ENCODE measurements at regions not wholly inside any gene's neighbourhood (a gene's known extent, or its start where the extent isn't known, plus 50 kb on each side); places are given as distances from the start of the nearest gene placed in this dataset.

DNA sequence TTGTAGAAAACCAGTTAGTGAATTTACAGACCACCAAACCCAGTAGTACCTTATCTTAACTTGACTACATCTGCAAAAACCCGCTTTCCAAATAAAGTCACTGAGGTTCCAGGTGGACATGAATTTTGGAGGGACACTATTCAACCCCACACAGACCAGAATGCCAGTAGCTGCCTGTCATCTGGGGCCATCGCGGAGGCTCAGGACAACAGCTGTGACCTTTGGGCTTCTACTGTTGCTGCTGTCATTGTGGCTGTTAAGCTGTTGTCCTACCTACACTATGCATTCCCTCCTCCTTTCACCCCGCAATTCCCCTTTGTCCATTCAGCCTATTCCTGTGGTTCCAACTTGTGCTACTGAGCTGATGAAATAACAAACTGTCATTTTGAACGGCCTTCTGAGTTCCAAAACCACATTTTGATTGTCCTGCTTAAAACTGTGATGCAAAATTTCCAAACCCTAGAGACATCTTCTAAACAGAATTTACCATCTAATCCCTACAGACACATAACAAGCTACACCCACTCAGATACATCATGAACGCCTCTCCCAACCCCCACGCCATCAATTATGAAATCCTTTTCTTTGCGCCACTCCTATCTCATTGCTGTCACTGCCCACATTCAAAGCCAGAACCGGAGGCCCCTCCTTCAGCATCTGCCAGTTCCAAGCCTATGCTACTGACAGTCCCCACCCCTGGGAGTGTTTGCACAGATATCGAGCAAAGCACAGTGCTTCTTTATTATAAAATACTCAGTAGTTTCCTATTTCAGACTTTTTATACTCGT is 125.0 kb downstream of the C6orf118 start:
- TF ChIP-seq, protein P1, sequence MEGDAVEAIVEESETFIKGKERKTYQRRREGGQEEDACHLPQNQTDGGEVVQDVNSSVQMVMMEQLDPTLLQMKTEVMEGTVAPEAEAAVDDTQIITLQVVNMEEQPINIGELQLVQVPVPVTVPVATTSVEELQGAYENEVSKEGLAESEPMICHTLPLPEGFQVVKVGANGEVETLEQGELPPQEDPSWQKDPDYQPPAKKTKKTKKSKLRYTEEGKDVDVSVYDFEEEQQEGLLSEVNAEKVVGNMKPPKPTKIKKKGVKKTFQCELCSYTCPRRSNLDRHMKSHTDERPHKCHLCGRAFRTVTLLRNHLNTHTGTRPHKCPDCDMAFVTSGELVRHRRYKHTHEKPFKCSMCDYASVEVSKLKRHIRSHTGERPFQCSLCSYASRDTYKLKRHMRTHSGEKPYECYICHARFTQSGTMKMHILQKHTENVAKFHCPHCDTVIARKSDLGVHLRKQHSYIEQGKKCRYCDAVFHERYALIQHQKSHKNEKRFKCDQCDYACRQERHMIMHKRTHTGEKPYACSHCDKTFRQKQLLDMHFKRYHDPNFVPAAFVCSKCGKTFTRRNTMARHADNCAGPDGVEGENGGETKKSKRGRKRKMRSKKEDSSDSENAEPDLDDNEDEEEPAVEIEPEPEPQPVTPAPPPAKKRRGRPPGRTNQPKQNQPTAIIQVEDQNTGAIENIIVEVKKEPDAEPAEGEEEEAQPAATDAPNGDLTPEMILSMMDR (IDR thresholded peaks at IDR 0.05), result no peak
- no peak for TF ChIP-seq POLR2A (IDR thresholded peaks at IDR 0.05)
- TF ChIP-seq POLR2AphosphoS5 (IDR thresholded peaks at IDR 0.05), result no peak
